AG08395 (cell line): ENCODE measurements at regions not wholly inside any gene's neighbourhood (a gene's known extent, or its start where the extent isn't known, plus 50 kb on each side); places are given as distances from the start of the nearest gene placed in this dataset.
"Not testable (repeated sequence)": the region's sequence is repeated elsewhere in the genome, so short reads cannot be mapped to it uniquely, and the experiment has no call there.

ENCODE experiments used
- DNase-seq: peaks from one replicate; pipeline ENCODE4 v3.0.0; 2012; ENCODE audit warnings: mixed read lengths, low spot score

DNA sequence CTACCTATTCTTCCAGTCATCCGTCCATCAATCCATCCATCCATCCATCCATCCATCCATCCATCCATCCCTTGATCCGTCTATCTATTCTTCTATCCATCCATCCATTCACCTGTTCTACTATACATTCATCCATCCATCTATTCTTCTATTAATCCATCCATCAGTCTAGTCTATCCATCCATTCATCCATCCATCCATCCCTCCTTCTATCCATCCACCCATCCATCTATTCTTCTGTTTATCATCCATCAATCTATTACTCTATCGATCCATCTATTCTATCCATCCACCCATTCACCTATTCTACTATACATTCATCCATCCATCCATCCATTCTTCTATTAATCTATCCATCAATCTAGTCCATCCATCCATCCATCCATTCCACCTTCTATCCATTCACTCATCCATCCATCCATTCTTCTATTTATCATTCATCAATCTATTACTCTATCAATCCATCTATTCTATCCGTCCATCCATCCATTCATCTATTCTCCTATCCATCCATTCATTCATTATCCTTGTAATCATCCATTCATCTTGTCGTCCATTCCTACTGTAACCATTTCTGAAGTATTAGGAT, 110.4 kb upstream of the ZNF516 start:
- no peak for DNase-seq

DNA sequence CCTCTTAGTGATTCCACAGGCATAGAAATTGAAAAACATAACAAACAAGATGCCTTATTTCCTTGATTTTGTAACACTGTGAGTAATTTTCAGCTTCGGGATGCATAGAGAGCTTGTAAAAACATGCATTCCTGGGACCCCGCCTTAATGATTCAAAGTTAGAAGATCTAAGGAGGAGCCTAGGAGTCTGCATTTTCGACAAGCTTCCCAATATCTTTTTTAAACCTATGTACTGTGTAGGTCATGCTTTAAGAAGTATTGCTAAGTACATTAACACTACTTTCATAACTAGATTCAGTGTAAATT, 109.8 kb upstream of the ZNF516 start:
- no peak for DNase-seq

DNA sequence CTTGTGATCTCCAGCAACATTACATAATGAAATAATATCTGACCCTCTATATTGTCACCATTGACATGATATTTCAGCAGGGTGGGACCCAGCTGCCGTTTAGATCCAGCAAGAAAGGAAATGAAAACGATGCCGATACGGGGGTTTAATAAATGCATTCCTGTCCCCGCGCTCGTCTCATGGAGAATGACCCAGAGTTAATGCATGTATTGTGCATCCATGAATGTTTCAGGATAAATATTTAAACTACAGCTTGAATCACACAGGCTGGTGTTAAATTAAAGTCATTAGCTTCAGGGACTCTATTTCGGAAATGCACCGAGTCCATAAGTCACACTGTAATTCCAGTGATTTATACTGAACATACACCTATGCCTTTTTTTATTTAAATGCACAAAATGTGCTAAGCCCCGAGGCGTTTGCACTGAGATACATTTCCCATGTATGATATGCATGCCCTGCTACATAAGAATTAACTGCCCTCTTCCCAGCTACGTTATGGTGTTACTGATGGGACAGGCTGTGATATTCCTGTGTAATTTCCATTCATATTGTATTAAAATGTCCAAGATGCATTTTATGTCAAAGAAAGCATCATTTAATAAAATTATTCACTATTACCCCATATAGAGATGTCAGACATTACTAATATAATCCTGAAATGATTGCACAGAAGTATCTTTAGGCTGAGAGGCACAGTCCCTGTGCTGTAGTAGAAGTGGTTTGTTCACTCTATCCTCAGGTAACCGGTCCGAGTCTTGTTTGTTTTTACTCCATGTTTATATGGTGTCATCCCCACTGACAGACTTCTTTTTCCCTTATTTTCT, 109.3 kb upstream of the ZNF516 start:
- DNase-seq: no peak

DNA sequence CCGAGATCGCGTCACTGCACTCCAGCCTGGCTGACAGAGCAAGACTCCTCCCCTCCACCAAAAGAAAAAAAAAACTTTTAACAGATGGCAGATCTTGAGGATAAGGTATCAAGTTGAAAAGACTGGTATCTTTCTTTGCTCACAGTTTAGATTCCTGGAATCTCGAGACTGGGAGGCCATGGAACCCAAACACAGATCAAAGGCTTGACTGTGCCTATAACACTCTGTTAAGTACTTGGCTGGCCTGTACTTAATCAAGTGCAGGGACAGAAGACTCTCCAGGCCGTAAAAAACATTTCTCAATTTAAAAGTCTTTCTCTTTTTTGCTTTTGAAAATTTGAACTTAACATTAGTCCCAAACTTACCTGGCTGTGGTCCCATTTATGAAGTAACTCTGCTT, 107.1 kb upstream of the ZNF516 start:
- DNase-seq: no peak

DNA sequence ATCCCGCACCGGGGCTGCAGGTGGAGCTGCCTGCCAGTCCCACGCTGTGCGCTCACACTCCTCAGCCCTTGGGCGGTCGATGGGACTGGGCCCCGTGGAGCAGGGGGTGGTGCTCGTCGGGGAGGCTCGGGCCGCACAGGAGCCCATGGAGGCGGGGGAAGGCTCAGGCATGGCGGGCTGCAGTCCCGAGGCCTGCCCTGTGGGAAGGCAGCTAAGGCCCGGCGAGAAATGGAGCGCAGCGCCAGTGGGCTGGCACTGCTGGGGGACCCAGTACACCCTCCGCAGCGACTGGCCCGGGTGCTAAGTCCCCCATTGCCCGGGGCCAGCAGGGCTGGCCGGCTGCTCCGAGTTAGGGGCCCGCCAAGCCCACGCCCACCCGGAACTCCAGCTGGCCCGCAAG, 105.0 kb upstream of the ZNF516 start:
- not testable (repeated sequence) for DNase-seq

DNA sequence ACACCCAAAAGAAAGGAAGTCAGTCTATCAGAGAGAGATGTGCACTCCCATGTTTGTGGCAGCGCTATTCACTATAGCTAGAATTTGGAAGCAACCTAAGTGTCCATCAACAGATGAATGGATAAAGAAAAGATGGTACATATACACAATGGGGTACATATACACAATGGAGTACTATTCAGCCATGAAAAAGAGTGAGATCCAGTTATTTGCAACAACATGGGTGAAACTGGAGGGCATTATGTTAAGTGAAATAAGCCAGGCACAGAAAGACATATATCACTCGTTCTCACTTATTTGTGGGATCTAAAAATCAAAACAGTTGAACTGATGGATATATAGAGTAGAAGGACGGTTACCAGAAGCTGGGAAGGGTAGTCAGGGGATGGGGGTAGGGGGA, 99.9 kb upstream of the ZNF516 start:
- no peak for DNase-seq

DNA sequence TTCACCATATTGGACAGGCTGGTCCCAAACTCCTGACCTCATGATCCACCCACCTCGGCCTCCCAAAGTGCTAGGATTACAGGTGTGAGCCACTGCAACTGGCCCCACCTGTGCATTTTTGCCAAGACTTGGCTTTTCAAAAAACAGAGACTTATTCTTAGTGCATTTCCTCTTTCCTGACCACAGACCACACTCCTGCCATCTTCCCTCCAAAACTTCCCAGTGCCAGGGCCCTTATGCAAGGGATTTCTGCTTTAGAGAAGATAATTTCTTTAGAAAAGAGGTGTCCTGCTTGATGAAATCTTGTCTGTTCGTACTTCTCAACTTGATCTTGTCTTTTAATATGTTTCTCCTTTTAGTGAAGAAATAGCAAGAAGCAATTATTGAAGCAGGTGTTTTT, 98.8 kb upstream of the ZNF516 start:
- DNase-seq: no peak

DNA sequence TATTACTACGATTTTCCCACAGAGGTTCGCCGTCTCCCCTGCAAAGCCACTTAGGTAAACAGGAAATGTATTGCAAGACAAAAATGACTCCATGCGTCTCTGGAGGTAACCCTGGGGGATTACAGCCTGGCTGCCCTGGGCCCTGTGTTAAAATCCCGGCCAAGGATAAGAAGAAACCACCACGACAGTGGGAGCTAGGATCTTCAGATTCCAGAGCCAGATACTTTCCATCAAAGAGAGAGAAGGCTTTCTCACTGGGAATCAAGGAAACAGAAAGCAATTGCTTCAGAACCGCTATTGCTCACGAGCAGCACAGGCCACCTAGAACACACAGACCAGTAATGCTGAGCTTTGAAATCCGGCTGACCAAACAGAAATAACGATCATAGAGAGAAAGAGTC, 97.9 kb upstream of the ZNF516 start:
- no peak for DNase-seq

DNA sequence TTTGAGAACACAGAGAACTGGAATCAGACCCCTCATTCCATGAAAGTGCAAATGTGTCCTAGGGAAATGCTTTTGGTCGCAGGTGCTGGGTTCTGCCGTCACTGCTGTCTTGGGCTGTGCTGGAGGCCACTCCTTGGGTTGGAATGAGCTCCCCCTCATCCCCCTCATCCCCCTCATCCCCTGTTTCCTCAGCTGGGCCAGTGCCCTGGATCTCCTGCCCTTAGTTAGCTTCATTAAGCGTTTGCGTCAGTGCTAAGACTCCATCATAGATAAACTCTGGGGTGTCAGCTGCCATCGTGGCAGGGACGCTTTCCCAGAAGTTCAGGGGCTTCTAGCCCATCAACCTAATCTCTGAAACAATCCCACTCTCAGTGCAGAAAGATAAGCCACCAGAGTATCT, 97.1 kb upstream of the ZNF516 start:
- no peak for DNase-seq

DNA sequence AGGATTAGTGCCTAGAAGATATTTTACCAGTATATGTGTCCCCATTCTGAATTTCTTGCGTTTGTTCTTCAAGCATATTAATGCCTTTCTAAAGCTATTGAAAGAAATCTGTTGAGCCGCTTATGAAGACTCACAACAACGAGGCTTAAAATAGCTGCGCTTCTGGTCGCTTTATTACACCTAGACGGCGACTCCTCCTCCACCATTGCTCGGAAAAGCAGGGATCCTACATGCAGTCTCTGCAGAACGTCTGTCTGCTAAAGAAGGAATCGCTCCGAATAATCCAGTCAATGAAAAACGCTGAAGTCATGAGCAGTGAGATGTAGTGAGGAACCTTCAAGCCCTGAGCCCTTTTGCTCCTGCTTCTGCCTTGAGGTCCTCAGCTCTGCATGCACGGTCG, 94.8 kb upstream of the ZNF516 start:
- DNase-seq: no peak

DNA sequence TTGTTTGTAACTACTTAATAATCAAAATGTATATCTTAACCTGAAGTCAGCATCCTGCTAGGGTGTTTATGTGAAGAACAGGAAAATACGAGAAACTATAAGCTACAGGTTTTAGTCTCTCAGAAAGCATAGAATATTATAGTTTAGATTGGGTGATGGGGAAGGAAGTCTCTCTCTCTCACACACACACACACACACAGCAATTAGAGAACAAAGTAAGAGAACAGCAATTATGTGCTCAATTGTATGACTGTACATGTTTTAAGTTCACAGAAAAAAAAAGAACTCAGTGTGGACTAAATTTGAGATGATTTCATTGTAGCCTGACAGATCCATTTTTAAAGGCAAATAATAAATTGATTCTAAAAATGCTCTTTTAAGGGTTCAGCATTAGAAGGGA, 94.3 kb upstream of the ZNF516 start:
- no peak for DNase-seq

DNA sequence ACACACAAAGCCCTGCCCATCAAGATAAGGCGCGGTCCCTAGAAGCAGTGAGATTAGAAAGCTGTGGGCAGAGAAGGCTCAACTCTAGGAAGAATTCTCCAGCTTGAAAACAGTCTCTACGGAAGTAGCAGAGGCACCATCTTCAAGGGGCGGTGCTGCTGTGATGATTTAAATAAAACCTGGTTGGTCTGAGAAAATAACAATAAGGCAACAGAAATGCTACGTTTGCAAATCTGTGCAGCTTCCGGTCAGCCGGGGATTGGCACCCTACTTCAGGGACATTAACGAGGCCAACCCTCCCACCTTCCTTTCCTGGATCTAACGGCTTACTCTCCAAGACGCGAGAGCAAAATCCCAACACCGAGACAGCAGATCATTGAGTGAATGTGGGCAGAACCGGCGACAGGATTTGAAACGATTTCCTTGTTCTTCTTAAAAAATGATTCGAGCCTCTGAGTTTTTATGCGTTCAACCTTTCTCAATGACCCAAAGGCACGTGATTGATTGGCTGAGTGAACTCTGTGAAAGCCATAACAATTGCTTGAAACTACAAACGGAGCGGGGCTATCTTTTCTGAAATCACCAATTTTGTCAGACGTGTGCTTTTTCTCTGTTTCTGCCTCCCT, 93.7 kb upstream of the ZNF516 start:
- no peak for DNase-seq

DNA sequence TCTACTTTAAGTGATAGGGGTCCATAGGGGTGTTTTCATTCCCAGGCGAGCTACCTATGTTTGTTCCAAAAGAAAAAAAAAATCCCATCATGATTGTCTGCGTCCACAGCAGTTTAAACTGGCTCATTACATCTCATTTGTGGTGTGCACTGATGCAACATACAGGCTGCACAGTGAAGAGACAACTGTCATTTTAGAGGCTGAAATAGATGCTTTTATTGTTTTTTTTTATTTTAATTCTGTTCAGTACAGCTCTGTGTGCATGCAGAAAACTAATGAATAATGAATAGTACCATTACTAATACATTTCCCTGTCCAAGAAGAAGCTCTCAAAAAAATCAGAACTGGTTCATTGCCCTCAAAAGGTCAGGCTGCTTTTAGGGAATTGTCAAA, 92.8 kb upstream of the ZNF516 start:
- no peak for DNase-seq

DNA sequence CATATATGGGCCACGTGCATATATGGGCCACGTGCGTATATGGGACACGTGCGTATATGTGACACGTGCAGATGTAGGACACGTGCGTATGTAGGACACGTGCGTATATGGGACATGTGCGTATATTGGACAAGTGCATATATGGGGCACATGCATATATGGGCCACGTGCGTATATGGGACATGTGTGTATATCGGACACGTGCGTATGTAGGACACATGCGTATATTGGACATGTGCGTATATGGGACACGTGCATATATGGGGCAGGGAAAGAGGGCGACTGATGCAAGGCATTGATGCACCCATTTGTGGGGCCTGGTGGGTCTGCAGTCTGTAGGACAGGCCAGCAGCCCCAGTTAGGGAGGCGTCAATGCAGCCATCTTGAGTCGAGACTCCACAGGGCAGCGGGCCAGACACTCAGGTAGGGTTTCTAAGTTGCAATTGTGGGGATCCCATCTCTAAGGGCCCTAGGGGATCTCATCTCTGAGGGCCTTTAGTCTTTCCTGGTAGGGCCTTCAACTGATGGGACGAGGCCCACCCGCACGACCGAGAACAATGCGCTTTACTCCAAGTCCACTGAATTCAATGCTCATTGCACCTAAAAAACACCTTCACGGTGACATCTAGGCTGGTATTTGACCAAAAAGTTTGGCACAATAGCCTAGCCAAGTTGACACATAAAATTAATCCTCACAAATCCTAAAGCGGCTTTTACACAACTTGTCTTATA, 92.3 kb upstream of the ZNF516 start:
- DNase-seq: no peak

DNA sequence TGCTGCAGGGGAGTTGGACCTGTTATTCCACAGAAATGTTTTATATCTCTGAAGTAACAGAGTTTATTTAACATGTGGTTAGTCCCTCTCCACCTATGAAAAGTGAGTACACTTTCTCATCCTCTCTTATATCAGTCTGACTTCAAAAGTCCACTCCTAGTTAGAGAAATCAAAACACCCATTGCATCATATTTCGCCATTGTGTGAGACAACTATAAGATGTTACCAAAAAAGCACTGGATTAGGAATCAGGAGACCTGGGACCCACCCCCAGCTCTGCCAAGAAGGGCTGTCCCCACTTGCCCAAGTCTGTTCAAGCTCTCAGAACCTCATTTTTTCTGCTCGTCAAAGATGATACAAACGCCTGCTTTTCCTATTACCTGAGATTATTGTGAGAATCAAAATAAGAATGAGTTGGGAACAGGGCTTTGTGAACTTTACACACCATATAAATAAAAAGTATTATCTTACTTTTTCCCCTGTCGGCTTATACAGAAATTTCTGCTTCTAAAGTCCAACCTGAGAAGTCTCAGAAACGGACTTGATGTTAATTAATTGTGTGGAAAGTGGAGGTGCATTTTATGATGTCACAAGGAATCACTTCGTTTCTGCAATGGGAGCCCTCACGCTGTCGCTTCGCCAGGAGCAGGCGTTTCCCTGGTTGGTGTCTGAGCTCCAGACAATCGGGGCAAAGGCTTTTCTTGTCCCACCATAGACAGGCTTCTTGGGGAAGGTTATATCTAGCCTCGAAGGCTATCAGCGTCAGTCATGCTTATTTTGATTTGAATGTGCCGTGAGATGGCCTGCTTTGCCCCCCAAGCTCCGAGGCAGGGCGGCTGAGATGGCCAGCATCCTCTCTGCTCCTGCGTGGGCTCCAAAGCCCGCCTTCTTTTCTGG, 89.6 kb upstream of the ZNF516 start:
- DNase-seq: no peak

DNA sequence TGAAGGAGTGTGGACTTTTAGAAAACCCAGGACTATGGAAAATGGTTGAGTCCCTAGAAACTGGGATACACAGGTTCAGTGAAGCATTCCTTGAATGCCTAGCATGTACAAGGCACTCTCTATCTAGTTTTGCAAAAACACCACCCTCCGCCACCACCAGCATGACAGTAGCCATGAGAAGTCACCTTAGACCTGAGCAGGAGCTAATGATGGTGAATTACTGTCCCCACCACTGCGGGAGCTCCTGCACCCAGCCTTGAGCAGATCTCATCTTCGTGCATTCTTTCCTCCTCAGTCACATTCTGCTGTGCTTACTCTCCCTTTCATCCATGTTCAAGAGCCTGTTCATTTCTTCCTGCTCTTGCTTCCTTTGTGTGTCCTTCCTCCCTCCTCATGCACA, 86.2 kb upstream of the ZNF516 start:
- DNase-seq: no peak

DNA sequence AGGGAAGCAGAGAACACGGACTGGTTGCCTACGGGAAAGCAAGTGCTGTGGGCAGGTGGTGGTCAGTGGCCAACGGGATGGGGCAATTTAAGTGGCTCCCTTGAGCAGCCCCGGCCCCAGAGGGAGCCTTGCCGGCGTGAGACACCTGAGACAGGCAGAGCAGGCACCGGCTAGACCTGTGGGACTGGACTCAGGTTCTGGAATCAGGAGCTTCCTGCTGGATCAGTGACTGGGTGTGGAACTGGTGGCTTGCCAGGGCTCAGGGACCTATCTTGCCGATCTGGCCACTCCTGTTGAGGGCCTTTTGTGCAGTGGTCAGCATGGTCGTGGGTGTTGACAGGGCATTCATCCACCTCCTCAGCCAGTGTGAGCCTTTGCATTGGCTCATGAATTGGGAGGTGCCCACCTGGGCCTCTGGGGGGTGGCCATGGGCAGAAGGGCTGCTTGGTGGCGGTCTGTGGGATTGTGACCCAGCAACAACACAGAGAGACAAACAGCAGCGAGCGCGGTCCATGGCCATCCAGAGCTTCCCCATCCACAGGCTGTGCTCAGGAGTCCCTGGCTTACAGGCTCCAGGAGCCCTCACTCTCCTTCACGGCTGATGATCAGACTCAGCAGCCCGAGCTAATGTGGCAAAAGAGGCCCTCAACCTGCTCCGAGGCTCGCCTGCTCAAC, 85.4 kb upstream of the ZNF516 start:
- DNase-seq: no peak

DNA sequence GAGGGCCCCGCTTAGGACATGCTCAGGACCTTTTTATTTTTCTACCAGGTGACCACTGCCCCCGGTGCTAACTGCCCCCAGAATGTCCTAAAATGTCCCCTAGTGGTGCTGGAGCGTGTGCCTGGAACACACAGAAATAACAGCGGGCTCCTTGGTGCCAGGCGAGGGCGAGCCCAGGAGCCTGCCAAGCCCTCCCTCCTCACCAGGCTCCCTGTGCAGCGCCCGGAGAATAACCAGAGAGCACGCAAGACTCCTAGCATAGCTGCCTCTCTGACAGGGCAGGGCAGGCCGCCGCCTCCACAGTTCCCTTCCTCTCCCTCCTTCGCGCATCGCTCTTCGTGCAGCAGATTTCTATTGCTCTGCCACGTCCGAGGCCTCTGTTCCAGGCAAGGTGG, 84.3 kb upstream of the ZNF516 start:
- DNase-seq: no peak

DNA sequence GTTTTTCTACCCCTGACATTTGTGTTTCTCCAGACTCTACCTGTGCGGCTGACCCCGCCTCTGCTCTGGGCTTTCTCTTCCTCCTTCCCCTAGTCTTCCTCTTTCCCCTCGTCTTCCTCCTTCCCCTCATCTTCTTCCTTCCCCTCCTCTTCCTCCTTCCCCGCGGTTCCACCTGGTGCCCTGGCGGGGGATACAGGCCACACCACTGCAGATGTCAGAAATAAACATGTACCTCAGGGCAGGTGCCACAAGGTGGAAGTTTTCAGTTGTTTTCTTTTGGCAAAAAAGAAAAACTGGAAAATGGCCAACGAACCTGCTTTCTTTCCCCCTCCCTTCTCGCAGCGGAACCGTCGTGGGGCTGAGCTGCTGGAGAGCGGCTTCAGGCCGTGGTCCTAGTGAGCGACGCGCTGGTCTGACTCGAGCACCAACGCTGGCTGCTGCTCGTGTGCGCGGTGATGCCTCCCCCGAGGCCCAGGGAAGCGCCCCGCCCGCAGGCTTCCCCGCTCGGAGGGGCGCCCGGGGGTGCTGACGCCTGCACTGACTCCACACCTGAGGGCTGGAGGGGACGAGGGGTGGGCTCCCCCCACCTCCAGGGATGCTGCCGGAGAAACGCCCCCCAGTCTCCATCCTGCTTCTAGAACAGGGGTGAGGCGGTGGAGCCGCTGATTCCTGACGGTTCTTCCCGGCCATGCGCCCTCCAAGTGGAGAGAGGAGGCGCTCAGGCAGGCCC, 83.7 kb upstream of the ZNF516 start:
- DNase-seq: no peak

DNA sequence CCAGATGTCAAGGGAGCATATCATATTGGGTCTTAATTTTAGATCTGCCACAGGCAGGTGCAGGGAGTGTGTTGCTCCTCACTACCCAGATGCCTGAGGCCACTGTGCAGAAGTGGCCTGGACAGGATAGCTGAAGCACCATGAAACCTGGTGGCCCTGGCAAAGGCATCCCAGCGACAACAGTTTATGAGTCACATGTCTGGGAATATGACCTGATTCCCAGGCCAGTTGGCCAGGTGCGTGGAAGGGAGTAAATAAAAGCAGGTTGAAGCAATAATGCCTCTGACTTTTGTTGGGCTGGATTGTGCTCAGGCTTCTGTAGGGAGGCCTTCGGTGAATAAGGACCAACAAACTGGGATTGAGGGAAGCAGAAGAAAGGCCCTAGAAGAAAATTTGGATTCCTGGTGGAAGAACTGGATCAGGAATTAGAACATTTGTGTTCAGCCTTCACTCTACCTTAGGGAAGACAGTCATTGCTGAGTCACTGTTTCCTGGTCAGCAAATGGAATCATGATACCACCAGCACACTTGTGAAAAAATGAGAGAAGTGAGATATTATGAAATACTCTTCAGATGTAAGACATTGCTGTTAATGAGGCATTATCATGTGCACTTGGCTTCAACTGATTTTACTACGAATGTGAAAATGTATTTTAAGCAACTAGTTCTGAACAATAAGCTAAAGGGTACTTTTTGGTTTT, 78.4 kb upstream of the ZNF516 start:
- peak; percentile 76 for DNase-seq
